Embryonic facial prominence (tissue), 1 donor: ENCODE measurements at regions not wholly inside any gene's neighbourhood (a gene's known extent, or its start where the extent isn't known, plus 50 kb on each side); places are given as distances from the start of the nearest gene placed in this dataset.

Experiments
- DNase-seq: peaks from one replicate; pipeline ENCODE4 v3.0.0-alpha.2; 2016; ENCODE audit errors: extremely low spot score

- DNase-seq = no peak
These were observed 579.5 kb downstream of the PDCD6IP start for GRCh38 chr3:34377961-34378360.

DNA sequence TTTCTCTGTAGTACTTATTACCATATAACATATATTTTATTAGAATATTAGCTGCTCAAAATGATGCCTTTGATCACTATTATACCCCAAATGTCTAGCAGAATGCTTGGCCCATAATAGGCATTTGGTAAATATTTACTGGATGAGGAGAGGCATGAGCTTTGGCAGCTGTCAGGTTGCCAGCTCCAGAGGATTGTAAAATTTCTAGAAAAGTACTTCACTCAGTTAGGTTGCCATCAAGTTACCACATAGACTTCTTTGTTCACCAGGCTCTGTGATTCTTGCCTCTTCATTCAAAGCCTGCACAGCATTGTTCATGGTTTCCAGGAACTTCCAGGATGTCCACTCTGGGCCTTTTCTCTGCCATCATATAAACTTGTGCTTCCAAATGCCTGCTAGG, 582.8 kb downstream of the PDCD6IP start:
- no peak for DNase-seq

DNA sequence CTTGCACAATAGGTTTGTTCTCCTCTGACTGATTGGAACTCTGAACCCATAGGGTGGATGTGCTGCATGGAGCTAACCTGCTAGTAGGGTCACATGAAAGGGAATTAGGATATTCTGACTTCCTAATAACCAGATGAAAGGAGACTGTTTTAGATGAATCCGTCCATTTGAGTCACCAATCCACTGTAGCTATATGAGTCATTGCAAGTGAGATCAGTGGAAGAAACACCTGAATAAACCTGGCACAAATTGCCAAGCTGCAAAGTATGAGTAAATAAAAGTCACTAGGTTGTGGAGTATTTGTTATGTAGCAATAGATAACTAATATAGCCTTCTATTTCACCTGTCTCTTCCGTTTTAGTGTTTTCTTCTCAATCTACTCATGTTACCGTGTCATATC, 584.4 kb downstream of the PDCD6IP start:
- no peak for DNase-seq

GRCh38 chr3:34386309-34386708, 587.9 kb downstream of the PDCD6IP start:
- DNase-seq = no peak

DNA sequence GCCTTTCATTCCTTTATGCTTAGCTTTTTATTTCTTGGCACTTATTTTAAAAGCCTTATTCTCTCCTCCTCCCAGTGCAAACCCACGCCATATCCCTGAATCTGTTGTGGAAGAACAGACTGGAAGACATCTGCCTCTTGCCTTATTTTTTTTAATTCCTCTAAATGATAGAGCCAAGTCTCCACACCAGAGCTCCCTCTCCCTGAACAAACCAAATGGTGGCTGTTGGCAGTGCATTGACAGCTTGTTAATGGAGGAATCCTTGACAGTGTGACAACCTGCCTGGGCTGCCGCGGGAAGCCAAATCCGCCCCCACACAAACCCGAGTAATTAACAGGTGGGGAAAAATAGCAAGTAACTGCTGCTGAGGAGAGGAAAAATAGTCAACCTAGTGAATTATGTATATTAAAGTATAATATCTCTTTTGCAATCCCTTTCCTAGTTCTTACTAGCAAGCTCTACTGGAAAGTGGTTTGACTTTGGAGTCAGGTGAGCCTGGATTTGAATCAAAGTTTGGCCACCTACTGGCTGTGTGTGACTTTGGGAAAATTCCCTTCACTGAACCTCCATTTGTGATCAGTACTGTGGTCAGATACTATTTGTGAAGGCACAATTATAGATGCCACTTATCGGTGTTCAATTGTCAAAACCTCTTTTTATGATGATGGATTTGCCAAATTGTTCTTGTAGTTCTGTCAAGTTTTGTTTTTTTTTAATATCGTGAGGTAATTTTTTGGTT, 589.6 kb downstream of the PDCD6IP start:
- DNase-seq = no peak

- no peak for DNase-seq
These were observed 590.4 kb downstream of the PDCD6IP start for GRCh38 chr3:34388830-34389229.

GRCh38 chr3:34394978-34395748, 596.7 kb downstream of the PDCD6IP start:
- no peak for DNase-seq

DNA sequence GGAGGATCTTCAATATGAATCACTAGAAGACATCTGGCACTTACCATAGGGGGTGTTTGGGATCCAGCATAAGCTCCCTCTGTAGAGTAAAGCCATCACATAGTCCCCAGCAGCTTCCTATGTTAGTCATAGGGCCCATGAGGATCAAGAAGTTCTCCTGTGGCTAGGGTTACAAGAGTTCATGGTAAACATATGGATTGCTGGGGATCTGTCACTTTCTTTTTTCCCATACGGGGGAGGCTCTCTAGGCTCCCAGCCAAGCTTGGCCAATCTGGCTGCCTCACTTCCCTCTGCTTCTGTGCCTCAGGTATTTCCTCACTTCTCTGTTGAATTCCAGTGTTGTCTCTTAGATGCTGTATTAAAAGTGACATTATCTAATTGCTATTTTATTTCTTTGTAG, 597.9 kb downstream of the PDCD6IP start:
- DNase-seq = no peak

- no peak for DNase-seq
These were observed 598.5 kb downstream of the PDCD6IP start for GRCh38 chr3:34396956-34397355.

GRCh38 chr3:34399401-34399800, 601.0 kb downstream of the PDCD6IP start:
- no peak for DNase-seq

DNA sequence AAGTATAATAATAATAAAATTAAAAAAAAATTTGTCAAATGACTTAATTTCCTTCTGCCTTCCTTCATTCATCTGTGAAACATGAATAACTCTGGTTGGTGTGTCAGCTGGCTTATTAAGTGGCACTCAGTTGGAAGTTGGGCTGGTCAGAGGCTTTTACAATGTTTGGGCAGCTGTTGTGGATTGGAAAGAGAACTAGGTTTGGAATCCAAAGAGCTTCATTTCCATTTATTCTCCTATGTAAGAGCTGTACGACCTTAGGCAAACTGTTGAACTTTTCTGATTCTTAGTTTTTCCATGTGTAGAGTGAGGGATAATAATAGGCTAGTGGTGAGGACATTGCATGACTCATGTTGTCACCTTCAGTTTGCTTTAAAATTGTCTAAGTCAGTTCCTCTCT, 606.7 kb downstream of the PDCD6IP start:
- DNase-seq = no peak

DNA sequence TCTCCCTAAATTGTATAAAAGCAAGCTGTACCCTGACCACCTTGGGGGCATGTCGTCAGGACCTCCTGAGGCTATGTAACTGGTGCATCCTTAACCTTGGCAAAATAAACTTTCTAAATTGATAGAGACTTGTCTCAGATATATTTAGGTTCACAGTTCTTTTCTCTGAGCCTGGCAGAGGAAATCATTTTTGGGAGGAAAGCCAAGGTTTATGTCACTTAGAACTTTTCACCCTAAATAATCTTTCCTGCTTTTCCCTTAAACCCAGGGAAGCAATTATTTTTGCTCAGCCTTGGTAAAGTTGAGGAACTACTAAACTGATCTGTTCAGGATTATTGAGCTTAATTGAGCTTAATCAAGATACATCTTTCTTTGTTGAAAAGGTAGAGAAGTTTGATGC, 608.9 kb downstream of the PDCD6IP start:
- no peak for DNase-seq

GRCh38 chr3:34408088-34408487, 609.7 kb downstream of the PDCD6IP start:
- DNase-seq = no peak

DNA sequence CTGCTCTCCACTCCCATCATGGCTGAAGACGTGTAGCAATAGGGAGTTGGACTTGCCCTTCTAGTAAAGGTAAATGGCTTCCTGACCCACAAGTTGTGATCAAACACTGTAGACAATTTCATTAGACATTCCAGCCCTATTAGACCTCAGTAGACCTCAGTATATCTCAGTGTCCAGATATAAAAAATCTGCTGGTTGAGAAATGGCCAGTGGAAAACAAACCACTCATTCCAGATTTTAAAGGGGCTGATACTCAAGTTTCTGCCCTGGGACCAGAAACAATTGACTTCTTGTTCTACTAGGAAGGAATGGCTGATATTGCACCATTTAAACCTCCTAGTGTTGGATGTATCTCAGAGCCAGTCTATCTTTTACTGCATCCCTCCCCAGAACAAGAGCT, 613.2 kb downstream of the PDCD6IP start:
- no peak for DNase-seq

- DNase-seq = no peak
These were observed 621.4 kb downstream of the PDCD6IP start for GRCh38 chr3:34419801-34420200.

DNA sequence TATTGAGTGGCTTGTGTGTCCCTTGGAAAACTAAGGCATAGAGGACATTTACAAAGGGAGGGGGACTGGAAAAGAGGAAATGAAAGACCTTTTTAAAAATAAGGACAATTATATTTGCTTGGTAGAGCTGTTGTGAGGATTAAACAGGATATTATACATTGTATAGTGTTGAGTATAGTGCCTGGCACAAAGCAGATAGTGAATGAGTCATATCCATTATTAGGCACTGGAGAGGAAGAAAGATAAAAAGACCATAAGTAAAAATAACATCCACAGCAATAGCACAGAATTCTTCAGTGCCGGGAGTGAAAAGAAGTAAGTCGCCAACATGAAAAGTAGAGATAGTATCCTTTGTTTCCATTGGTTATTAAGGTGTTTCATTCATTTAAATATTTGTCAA, 623.3 kb downstream of the PDCD6IP start:
- DNase-seq = no peak

GRCh38 chr3:34439796-34440195, 641.4 kb downstream of the PDCD6IP start:
- DNase-seq = no peak

- no peak for DNase-seq
These were observed 645.7 kb downstream of the PDCD6IP start for GRCh38 chr3:34444137-34444536.

DNA sequence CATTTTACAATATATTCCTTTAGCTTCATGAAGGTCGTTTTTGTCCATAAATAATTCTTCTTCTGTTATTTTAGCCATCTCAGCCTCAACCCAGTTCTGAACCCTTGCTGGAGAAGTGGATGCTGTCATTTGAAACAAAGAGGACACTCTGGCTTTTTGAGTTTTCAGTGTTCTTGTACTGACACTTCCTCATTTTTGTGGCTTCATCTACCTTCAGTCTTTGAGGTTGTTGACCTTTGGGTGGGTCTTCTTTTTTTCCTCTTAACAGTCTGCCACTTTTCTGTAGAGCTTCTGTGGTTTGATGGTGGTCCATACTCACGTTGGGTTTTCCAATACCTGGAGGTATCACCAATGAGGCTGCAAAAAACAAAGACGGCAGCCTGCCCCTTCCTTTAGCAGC, 650.9 kb downstream of the PDCD6IP start:
- no peak for DNase-seq

DNA sequence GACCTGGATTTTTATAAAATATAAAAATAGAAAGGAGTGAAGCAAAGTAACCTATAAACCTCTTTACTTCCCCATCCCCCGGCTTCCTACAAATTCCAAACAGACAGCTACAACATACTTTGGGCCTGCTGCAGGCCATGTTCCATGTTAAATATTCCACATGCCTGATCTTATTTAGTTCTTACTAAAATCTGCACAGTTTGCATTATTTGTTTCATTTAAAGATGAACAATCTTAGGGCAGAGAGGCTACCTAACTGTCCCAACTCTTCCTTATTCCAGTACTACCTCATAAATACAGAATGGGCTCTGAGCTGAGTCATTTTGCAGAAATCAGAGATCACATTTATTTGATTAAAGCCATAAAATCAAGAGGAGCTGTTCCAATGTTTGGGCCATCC, 665.0 kb downstream of the PDCD6IP start:
- no peak for DNase-seq

DNA sequence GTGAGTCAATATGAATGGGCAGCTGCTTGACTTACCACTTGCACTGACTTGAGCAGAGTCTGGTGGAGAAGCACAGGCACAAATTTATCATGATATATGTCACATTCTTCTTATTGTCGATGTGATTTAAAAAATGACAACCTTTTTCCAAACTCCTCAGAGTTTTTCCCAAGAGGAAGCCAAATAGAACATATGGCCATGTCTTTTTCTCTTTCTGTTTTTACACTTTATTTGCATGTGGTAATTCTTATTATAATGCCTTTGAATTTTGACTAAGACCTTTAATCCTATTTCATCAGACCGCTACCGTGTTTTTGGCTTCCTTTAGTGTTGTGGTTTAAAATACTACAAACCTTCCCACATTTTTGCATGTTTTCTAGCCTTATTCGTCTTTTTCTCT, 666.2 kb downstream of the PDCD6IP start:
- DNase-seq = no peak

- DNase-seq = no peak
These were observed 677.4 kb downstream of the PDCD6IP start for GRCh38 chr3:34475851-34476250.

DNA sequence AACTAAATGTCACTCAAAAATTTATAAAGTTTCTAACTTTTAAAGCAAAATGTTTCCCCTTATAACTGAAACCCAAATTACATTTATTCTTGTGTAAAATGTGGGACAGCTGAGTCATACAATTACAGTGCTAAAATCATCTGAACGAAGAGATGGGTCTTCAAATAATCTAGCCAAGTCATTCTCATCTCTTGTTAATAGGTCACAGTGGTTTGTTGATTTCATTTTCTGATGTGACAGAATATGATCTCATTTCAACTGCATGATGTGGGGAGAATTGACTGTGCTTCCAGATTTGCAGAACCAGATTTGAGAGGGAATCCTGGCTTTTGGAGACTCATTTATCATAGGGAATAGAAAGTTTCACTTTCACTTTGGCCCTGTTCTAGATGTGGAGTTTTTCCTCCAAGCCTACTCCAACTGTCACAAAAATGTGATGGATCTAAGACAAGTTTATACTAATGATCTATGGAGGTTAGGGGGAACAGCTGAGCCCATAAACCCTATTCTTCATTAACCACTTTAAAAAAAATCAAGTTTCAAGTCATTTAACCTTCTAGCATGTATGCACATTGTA, 685.0 kb downstream of the PDCD6IP start:
- DNase-seq = no peak
